Natural killer cell (primary cell): ENCODE measurements at regions not wholly inside any gene's neighbourhood (a gene's known extent, or its start where the extent isn't known, plus 50 kb on each side); places are given as distances from the start of the nearest gene placed in this dataset.

Source experiments
- ATAC-seq, 3 donors: fragments of 150-1000 bp in 2 of 3; fragments of 200-7000 bp in 1 of 3; cut with Tn5 transposase; 1 replicate in 1 of 3; 2 replicates in 2 of 3; pipeline ENCODE4 v1.10.0; 2021; ENCODE audit warnings: mild to moderate bottlenecking in 2 of 3, moderate library complexity in 2 of 3
- DNase-seq, 2 donors: peaks; one replicate each; pipeline versions ENCODE4 v3.0.0 to v3.0.0-alpha.2; 2013 to 2021; ENCODE audit warnings: mixed read lengths in 1 of 2
- H3K27ac ChIP-seq: one replicate; pipeline ENCODE4 v1.5.1; 2013; ENCODE audit warnings: mild to moderate bottlenecking, low read length
- H3K27me3 ChIP-seq: one replicate; pipeline ENCODE4 v1.6.1; 2013; ENCODE audit warnings: low read length; ENCODE audit not compliant: control insufficient read depth, insufficient read depth
- H3K36me3 ChIP-seq: one replicate; pipeline ENCODE4 v1.6.1; 2013; ENCODE audit warnings: low read length; ENCODE audit not compliant: control insufficient read depth, insufficient read depth
- H3K4me1 ChIP-seq: one replicate; pipeline ENCODE4 v1.6.1; 2013; ENCODE audit warnings: low read length; ENCODE audit not compliant: control insufficient read depth, insufficient read depth
- H3K4me3 ChIP-seq: one replicate; pipeline ENCODE4 v1.5.1; 2013; ENCODE audit warnings: low read length
- H3K9me3 ChIP-seq: one replicate; pipeline ENCODE4 v1.6.1; 2013; ENCODE audit warnings: low read length; ENCODE audit not compliant: control insufficient read depth, insufficient read depth
- H3K27ac Mint-ChIP-seq, 2 donors: one replicate each; pipeline ENCODE4 v1.8.0; 2022; ENCODE audit warnings: mild to moderate bottlenecking in 2 of 2, mixed read lengths in 2 of 2, moderate library complexity in 1 of 2
- H3K27me3 Mint-ChIP-seq, 2 donors: one replicate each; pipeline ENCODE4 v1.8.0; 2022; ENCODE audit warnings: low read depth in 2 of 2, mixed read lengths in 2 of 2
- H3K36me3 Mint-ChIP-seq: one replicate; pipeline ENCODE4 v1.8.0; 2022; ENCODE audit warnings: mixed read lengths
- H3K4me1 Mint-ChIP-seq, 2 donors: one replicate each; pipeline ENCODE4 v1.8.0; 2022; ENCODE audit warnings: mixed read lengths in 2 of 2
- H3K4me3 Mint-ChIP-seq: one replicate; pipeline ENCODE4 v1.8.0; 2022; ENCODE audit warnings: mild to moderate bottlenecking, moderate library complexity, mixed read lengths
- H3K9me3 Mint-ChIP-seq, 2 donors: one replicate each; pipeline ENCODE4 v1.8.0; 2022; ENCODE audit warnings: mixed read lengths in 2 of 2
- WGBS: methylation state at CpG from one replicate; pipeline ENCODE4 v1.1.7; 2013; ENCODE audit warnings: missing lambda C conversion rate; ENCODE audit not compliant: insufficient coverage; 5-methylcytosine and 5-hydroxymethylcytosine counted together
- intact Hi-C: fragments of 100-400 bp; cut with micrococcal nuclease; formaldehyde crosslinking; loops from one replicate; pipeline ENCODE4 v1.14.2; 2022
- TF ChIP-seq, protein P1 (sequence below): fragments of 200-600 bp; IDR thresholded peaks from one replicate; pipeline ENCODE4 v1.8.0; 2022; ENCODE audit warnings: antibody characterized with exemption

DNA sequence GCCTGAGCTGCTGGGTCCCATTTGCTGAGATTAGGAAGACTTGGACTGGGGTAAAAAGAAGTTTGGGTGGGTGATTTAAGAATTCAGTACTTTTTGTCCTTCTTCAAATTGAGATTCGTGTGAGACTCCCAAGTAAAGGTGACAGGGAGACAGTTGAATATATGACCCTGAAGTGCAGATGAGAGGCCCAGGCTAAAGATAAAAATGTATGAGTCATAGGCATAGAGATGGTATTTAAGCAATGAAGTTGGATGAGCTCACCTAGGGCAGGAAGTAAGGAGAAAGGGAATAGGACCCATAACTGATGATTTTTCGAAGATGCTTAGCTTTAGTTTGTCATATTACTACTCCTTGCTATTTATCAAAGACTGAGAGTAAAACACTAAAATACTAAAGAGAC, 255.9 kb upstream of the ADRA1B start:
- Histone ChIP-seq H3K27me3 (no peaks in the 10 kb centered on the region), H3K9me3 (no peaks in the 10 kb centered on the region), H3K27ac (no peak overlapping the region), H3K4me3 (no peak overlapping the region), H3K36me3 (no peaks in the 10 kb centered on the region), H3K4me1 (no peaks in the 10 kb centered on the region)
- DNase-seq (no peak), ATAC-seq (no peak)
- intact Hi-C loops: no loop called here
- Mint-ChIP-seq H3K27me3 (peaks cover 8 to 13% of the 10 kb centered on the region in 2 donors), H3K4me1 (no peaks in the 10 kb centered on the region), H3K27ac (no peak overlapping the region), H3K36me3 (no peaks in the 10 kb centered on the region), H3K4me3 (no peak overlapping the region), H3K9me3 (no peaks in the 10 kb centered on the region)
- TF ChIP-seq, protein P1, sequence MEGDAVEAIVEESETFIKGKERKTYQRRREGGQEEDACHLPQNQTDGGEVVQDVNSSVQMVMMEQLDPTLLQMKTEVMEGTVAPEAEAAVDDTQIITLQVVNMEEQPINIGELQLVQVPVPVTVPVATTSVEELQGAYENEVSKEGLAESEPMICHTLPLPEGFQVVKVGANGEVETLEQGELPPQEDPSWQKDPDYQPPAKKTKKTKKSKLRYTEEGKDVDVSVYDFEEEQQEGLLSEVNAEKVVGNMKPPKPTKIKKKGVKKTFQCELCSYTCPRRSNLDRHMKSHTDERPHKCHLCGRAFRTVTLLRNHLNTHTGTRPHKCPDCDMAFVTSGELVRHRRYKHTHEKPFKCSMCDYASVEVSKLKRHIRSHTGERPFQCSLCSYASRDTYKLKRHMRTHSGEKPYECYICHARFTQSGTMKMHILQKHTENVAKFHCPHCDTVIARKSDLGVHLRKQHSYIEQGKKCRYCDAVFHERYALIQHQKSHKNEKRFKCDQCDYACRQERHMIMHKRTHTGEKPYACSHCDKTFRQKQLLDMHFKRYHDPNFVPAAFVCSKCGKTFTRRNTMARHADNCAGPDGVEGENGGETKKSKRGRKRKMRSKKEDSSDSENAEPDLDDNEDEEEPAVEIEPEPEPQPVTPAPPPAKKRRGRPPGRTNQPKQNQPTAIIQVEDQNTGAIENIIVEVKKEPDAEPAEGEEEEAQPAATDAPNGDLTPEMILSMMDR: no peak
- 89% methylated on average over 1 of the region's 2 CpGs for WGBS

DNA sequence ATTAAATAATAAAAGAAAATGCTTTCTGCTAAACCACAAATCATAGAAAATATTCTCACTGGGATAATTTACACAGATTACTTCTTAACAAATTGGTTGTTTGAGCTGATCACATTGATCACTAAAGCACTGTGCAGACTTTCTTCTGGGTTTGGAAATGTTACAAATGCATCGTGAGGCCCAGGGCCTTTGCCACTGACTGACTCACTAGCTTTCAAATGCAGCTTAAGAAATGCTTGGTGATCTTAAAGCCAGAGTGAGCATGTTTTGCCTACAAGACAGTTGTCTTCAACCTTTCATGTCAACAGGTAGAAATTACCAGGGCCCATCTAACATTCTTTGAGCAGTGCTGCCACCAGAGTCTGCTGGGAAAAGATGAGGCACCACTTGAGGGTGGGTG, 252.3 kb upstream of the ADRA1B start:
- H3K27ac ChIP-seq: no peak overlapping the region
- intact Hi-C loops: no loop called here
- no peaks in the 10 kb centered on the region for H3K36me3 ChIP-seq
- H3K4me1 ChIP-seq: no peaks in the 10 kb centered on the region
- no peak for ATAC-seq
- peaks cover 0 to 5% of the 10 kb centered on the region in 2 donors for H3K4me1 Mint-ChIP-seq
- H3K27me3 ChIP-seq: no peaks in the 10 kb centered on the region
- TF ChIP-seq, protein P1: no peak
- no peak overlapping the region for H3K4me3 ChIP-seq
- no peaks in the 10 kb centered on the region for H3K9me3 ChIP-seq
- H3K27me3 Mint-ChIP-seq: peaks cover 0 to 10% of the 10 kb centered on the region in 2 donors
- H3K4me3 Mint-ChIP-seq: no peak overlapping the region
- no peaks in the 10 kb centered on the region for H3K36me3 Mint-ChIP-seq
- no peak overlapping the region for H3K27ac Mint-ChIP-seq
- WGBS: 92% methylated on average over 1 of the region's 1 CpG
- no peaks in the 10 kb centered on the region for H3K9me3 Mint-ChIP-seq
- DNase-seq: no peak

DNA sequence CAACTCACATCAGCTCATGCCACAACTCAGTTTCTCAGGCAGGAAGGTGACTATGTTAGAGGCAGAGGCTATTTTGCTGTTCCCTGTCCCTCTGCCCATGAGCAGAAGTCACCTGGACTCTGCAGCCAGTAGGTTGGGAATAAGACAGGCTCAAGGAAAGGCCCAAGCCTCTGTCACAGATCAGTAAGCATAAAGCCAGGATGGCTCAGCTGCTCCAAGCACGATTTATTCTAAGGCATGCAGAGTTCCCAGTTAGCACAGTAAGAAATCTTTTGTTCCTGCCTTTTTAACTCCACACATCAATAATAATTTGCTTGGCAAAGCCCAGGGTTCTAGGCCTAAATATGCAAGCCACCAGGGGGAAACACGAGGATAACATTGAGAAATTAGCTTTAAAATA, 249.0 kb upstream of the ADRA1B start:
- Mint-ChIP-seq H3K4me3 (no peak overlapping the region), H3K27me3 (peaks cover 4 to 10% of the 10 kb centered on the region in 2 donors), H3K4me1 (peaks cover 0 to 5% of the 10 kb centered on the region in 2 donors), H3K27ac (no peak overlapping the region), H3K36me3 (no peaks in the 10 kb centered on the region), H3K9me3 (no peaks in the 10 kb centered on the region)
- no peak overlapping the region for H3K4me3 ChIP-seq
- H3K9me3 ChIP-seq: peaks cover under 1% of the 10 kb centered on the region
- no peaks in the 10 kb centered on the region for H3K36me3 ChIP-seq
- intact Hi-C loops: no loop called here
- no peaks in the 10 kb centered on the region for H3K27me3 ChIP-seq
- H3K27ac ChIP-seq: no peak overlapping the region
- no peak for DNase-seq
- 83% methylated on average over 2 of the region's 2 CpGs for WGBS
- no peaks in the 10 kb centered on the region for H3K4me1 ChIP-seq
- ATAC-seq: no peak
- TF ChIP-seq, protein P1: no peak

DNA sequence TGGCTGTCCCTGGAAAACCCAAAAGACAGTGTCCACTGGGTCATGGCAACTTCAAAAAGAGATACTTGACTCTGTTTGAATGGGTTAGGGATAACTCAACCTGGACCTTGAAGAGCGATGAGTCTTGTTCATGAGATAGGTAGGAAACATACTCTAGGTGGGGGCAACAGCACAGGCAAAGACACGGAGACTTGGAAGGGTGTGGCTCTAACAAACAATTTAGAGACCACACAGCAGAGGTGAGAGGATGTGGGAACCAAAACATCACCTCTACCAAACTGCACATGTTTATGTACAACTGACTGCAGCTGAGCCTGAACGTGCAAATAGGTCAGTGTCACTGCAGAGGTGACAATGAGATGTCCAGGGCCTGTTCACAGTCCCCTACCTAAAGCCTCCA, 247.7 kb upstream of the ADRA1B start:
- Mint-ChIP-seq H3K4me3 (no peak overlapping the region), H3K9me3 (no peaks in the 10 kb centered on the region), H3K27me3 (peaks cover 4 to 10% of the 10 kb centered on the region in 2 donors), H3K36me3 (no peaks in the 10 kb centered on the region), H3K27ac (no peak overlapping the region), H3K4me1 (peaks cover 0 to 5% of the 10 kb centered on the region in 2 donors)
- Histone ChIP-seq H3K4me3 (no peak overlapping the region), H3K36me3 (no peaks in the 10 kb centered on the region), H3K9me3 (peaks cover 7% of the 10 kb centered on the region), H3K27ac (no peak overlapping the region), H3K27me3 (no peaks in the 10 kb centered on the region), H3K4me1 (no peaks in the 10 kb centered on the region)
- ATAC-seq: no peak
- TF ChIP-seq, protein P1: no peak
- intact Hi-C loops: no loop called here
- WGBS: 47% methylated on average over 3 of the region's 3 CpGs
- DNase-seq: peak in 1 of 2 donors; percentile 4
